Adrenal gland (tissue), 5 donors: ENCODE measurements at regions not wholly inside any gene's neighbourhood (a gene's known extent, or its start where the extent isn't known, plus 50 kb on each side); places are given as distances from the start of the nearest gene placed in this dataset.

Experiments used
- POLR2A ChIP-seq, 2 donors: fragments of 450-650 bp; IDR thresholded peaks; one replicate each; pipeline ENCODE4 v1.6.1; 2017; ENCODE audit warnings: antibody characterized with exemption in 2 of 2, mild to moderate bottlenecking in 2 of 2, moderate library complexity in 1 of 2
- TF ChIP-seq, protein P1 (sequence below), 6 experiments: fragments of 450-650 bp in 4 of 6; fragments of 200-600 bp in 2 of 6; sonication (generic) in 1 of 6; IDR thresholded peaks; 1 replicate in 5 of 6; 2 replicates in 1 of 6; pipeline versions ENCODE4 v1.5.1 to v1.8.0; 2016 to 2021; ENCODE audit warnings: antibody characterized with exemption in 6 of 6, mild to moderate bottlenecking in 2 of 6, moderate library complexity in 1 of 6
- donor health status: DM: no; HTN: no; CAD: no.

DNA sequence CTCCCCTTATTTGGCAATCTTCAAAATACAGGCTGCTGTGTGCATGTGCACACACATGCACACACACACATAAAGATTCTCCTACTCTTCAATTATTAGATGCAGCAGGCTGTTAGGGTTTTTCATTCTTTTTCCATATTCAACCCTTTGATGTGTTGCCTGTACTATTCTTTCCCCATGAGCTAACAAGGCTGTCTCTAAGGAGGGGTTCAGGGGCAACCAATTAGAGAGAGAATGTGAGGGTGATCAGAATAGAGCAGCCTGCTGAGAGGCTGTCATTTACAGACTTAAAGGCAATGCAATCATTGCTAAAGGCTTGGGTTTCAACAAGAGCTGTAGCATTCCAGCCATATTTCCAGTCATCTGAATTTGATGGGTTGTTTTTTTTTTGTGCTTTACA lies 467.4 kb upstream of the ID4 start:
- TF ChIP-seq, protein P1, sequence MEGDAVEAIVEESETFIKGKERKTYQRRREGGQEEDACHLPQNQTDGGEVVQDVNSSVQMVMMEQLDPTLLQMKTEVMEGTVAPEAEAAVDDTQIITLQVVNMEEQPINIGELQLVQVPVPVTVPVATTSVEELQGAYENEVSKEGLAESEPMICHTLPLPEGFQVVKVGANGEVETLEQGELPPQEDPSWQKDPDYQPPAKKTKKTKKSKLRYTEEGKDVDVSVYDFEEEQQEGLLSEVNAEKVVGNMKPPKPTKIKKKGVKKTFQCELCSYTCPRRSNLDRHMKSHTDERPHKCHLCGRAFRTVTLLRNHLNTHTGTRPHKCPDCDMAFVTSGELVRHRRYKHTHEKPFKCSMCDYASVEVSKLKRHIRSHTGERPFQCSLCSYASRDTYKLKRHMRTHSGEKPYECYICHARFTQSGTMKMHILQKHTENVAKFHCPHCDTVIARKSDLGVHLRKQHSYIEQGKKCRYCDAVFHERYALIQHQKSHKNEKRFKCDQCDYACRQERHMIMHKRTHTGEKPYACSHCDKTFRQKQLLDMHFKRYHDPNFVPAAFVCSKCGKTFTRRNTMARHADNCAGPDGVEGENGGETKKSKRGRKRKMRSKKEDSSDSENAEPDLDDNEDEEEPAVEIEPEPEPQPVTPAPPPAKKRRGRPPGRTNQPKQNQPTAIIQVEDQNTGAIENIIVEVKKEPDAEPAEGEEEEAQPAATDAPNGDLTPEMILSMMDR (IDR thresholded peaks at IDR 0.05): no peak
- no peak for TF ChIP-seq POLR2A (IDR thresholded peaks at IDR 0.05)
